HepG2 (cell line): ENCODE measurements at regions not wholly inside any gene's neighbourhood (a gene's known extent, or its start where the extent isn't known, plus 50 kb on each side); places are given as distances from the start of the nearest gene placed in this dataset.
"Not testable (repeated sequence)": the region's sequence is repeated elsewhere in the genome, so short reads cannot be mapped to it uniquely, and the experiment has no call there.

Experiments used
- CREM ChIP-seq, 2 experiments: sonication (generic) in 1 of 2; formaldehyde crosslinking in 1 of 2; IDR thresholded peaks; 2 replicates each; pipeline versions ENCODE4 v1.4.0 to v1.6.1; 2016 to 2020; ENCODE audit warnings: antibody characterized with exemption in 1 of 2, mild to moderate bottlenecking in 1 of 2, missing genetic modification reagents in 1 of 2
- CTCF ChIP-seq: sonication (generic); formaldehyde crosslinking; IDR thresholded peaks from 2 replicates; pipeline ENCODE4 v1.5.0; 2020; ENCODE audit warnings: mild to moderate bottlenecking, missing genetic modification reagents, moderate library complexity
- DNMT3B ChIP-seq: conservative IDR thresholded peaks from 2 replicates; pipeline ENCODE4 v1.6.1; 2016; ENCODE audit warnings: missing biosample characterization, control low read depth
- MBD4 ChIP-seq: IDR thresholded peaks from 2 replicates; pipeline ENCODE4 v1.6.1; 2012; ENCODE audit warnings: low read length, inconsistent platforms, borderline replicate concordance
- SP1 ChIP-seq, 2 experiments: fragments of 450-650 bp in 1 of 2; sonication (generic) in 1 of 2; formaldehyde crosslinking in 1 of 2; IDR thresholded peaks; 2 replicates each; pipeline versions ENCODE4 v1.4.0 to v1.6.1; 2016 to 2020; ENCODE audit warnings: missing genetic modification reagents in 1 of 2
- ZNF274 ChIP-seq: sonication (generic); formaldehyde crosslinking; IDR thresholded peaks from 2 replicates; pipeline ENCODE4 v1.5.1; 2020; ENCODE audit warnings: mild to moderate bottlenecking, missing genetic modification reagents

- not testable (repeated sequence) for TF ChIP-seq CREM (IDR thresholded peaks at IDR 0.05); CREM (CRISPR knock-in tag; IDR thresholded peaks at IDR 0.05); MBD4; CTCF (CRISPR knock-in tag); SP1 (IDR thresholded peaks at IDR 0.05); SP1 (CRISPR knock-in tag; IDR thresholded peaks at IDR 0.05); DNMT3B (CRISPR knock-in tag); ZNF274 (CRISPR knock-in tag)
Observed at GRCh38 chr22:11600896-11601890, 3926.8 kb upstream of the OR11H1 start.
